A549 (cell line): ENCODE measurements at regions not wholly inside any gene's neighbourhood (a gene's known extent, or its start where the extent isn't known, plus 50 kb on each side); places are given as distances from the start of the nearest gene placed in this dataset.

Source experiments
- ATAC-seq, 2 experiments: fragments of 200-7000 bp in 1 of 2; fragments of >200 bp in 1 of 2; cut with Nextera tagmentation in 1 of 2; cut with Tn5 transposase in 1 of 2; 3 replicates each; pipeline versions ENCODE4 v1.8.0 to v1.9.1; 2018 to 2020; ENCODE audit warnings: mild to moderate bottlenecking in 1 of 2, moderate library complexity in 1 of 2
- CTCF ChIA-PET: fragments of 300-600 bp; sonication (Branson Sonifier 250); formaldehyde crosslinking; extraction: SDS; loops from one replicate; lab custom pipeline; 2021; ENCODE audit warnings: antibody characterized with exemption, inconsistent platforms; lab: Yijun Ruan, JAX
- POLR2A ChIA-PET: fragments of 350-600 bp; formaldehyde crosslinking; extraction: SDS; loops from one replicate; lab custom pipeline; 2021; ENCODE audit warnings: antibody characterized with exemption, inconsistent platforms; lab: Yijun Ruan, JAX
- DNase-seq, 2 experiments: peaks; one replicate each; pipeline versions ENCODE4 v3.0.0 to v3.0.0-alpha.2; 2011 to 2016; ENCODE audit warnings: low read depth in 1 of 2, low spot score in 1 of 2
- FAIRE-seq: peaks from 2 replicates; lab custom pipeline; 2011; peaks lifted over from hg19 to GRCh38; lab: Jason Lieb, UNC
- H3K27ac ChIP-seq, 2 experiments: fragments of >200 bp; sonication (Bioruptor Twin); formaldehyde crosslinking; 3 replicates each; pipeline ENCODE4 v1.5.1; 2016 to 2017
- H3K4me1 ChIP-seq: fragments of >200 bp; sonication (Bioruptor Twin); formaldehyde crosslinking; 3 replicates; pipeline ENCODE4 v1.6.1; 2016
- H3K4me2 ChIP-seq: fragments of >200 bp; sonication (Bioruptor Twin); formaldehyde crosslinking; 3 replicates; pipeline ENCODE4 v1.6.1; 2016
- H3K4me3 ChIP-seq: fragments of >200 bp; sonication (Bioruptor Twin); formaldehyde crosslinking; 3 replicates; pipeline ENCODE4 v1.5.1; 2016
- H3K9me3 ChIP-seq: fragments of >200 bp; sonication (Bioruptor Twin); formaldehyde crosslinking; 3 replicates; pipeline ENCODE4 v1.6.1; 2016
- ATOH8 ChIP-seq: fragments of 250-450 bp; sonication (Bioruptor Pico); IDR thresholded peaks from 2 replicates; pipeline ENCODE4 v1.5.0; 2020; ENCODE audit warnings: low read depth, mild to moderate bottlenecking, moderate library complexity
- BHLHE40 ChIP-seq: IDR thresholded peaks from 2 replicates; pipeline ENCODE4 v1.6.1; 2012; ENCODE audit warnings: low read depth, low read length, inconsistent platforms
- CEBPB ChIP-seq, 2 experiments: fragments of >200 bp in 1 of 2; sonication (Bioruptor Twin) in 1 of 2; formaldehyde crosslinking in 1 of 2; IDR thresholded peaks; 2 replicates each; pipeline ENCODE4 v1.6.1; 2012 to 2016
- CHD2 ChIP-seq: fragments of 150-350 bp; IDR thresholded peaks from 2 replicates; pipeline ENCODE4 v1.6.1; 2014; ENCODE audit warnings: low read length; ENCODE audit not compliant: partially characterized antibody
- E2F6 ChIP-seq: IDR thresholded peaks from 2 replicates; pipeline ENCODE4 v1.6.1; 2012; ENCODE audit warnings: low read depth, borderline replicate concordance
- FOSB ChIP-seq: fragments of 250-450 bp; sonication (Bioruptor Pico); IDR thresholded peaks from 2 replicates; pipeline ENCODE4 v1.5.0; 2020; ENCODE audit warnings: mild to moderate bottlenecking, moderate library complexity
- FOSL2 ChIP-seq, 2 experiments: fragments of 450-650 bp in 1 of 2; fragments of >200 bp in 1 of 2; sonication (Bioruptor Twin) in 1 of 2; formaldehyde crosslinking; IDR thresholded peaks; 2 replicates each; pipeline versions ENCODE4 v1.5.0 to v1.6.1; 2016 to 2020; ENCODE audit warnings: mild to moderate bottlenecking in 1 of 2, moderate library complexity in 1 of 2
- FOXS1 ChIP-seq: fragments of 250-450 bp; sonication (Bioruptor Pico); IDR thresholded peaks from 2 replicates; pipeline ENCODE4 v1.5.0; 2020; ENCODE audit warnings: mild to moderate bottlenecking, moderate library complexity
- GATA3 ChIP-seq: IDR thresholded peaks from 2 replicates; pipeline ENCODE4 v1.6.1; 2012; ENCODE audit warnings: borderline replicate concordance
- HES2 ChIP-seq: fragments of >200 bp; sonication (Bioruptor Twin); formaldehyde crosslinking; IDR thresholded peaks from 2 replicates; pipeline ENCODE4 v1.6.1; 2016
- HMGXB4 ChIP-seq: fragments of 250-450 bp; sonication (Bioruptor Pico); IDR thresholded peaks from 2 replicates; pipeline ENCODE4 v1.5.0; 2021; ENCODE audit warnings: mild to moderate bottlenecking, moderate library complexity, borderline replicate concordance
- KDM1A ChIP-seq: fragments of 200-600 bp; sonication (generic); IDR thresholded peaks from 2 replicates; pipeline ENCODE4 v1.6.1; 2016; ENCODE audit warnings: low read depth, mild to moderate bottlenecking
- MAFK ChIP-seq: fragments of 450-650 bp; IDR thresholded peaks from 2 replicates; pipeline ENCODE4 v1.6.1; 2014; ENCODE audit not compliant: partially characterized antibody
- NPAS2 ChIP-seq: fragments of 250-450 bp; sonication (Bioruptor Pico); IDR thresholded peaks from 2 replicates; pipeline ENCODE4 v1.8.0; 2022; ENCODE audit warnings: mild to moderate bottlenecking, moderate library complexity, borderline replicate concordance
- NR3C1 ChIP-seq: fragments of >200 bp; sonication (Bioruptor Twin); formaldehyde crosslinking; IDR thresholded peaks from 3 replicates; pipeline ENCODE4 v1.6.1; 2017
- PBX3 ChIP-seq: IDR thresholded peaks from 2 replicates; pipeline ENCODE4 v1.6.1; 2012
- PHF8 ChIP-seq: fragments of 200-600 bp; sonication (generic); IDR thresholded peaks from 2 replicates; pipeline ENCODE4 v1.6.1; 2016; ENCODE audit warnings: low read depth, mild to moderate bottlenecking, antibody characterized with exemption, moderate library complexity, borderline replicate concordance
- RAD21 ChIP-seq, 2 experiments: fragments of >200 bp in 1 of 2; sonication (Bioruptor Twin) in 1 of 2; formaldehyde crosslinking in 1 of 2; IDR thresholded peaks in 1 of 2; conservative IDR thresholded peaks in 1 of 2; 2 replicates in 1 of 2; 3 replicates in 1 of 2; pipeline ENCODE4 v1.6.1; 2012 to 2018; ENCODE audit warnings: inconsistent platforms in 1 of 2
- REST ChIP-seq: fragments of 200-600 bp; sonication (generic); IDR thresholded peaks from 2 replicates; pipeline ENCODE4 v1.6.1; 2016; ENCODE audit warnings: antibody characterized with exemption, mild to moderate bottlenecking, moderate library complexity
- RFX5 ChIP-seq: fragments of 450-650 bp; IDR thresholded peaks from 2 replicates; pipeline ENCODE4 v1.7.1; 2014; ENCODE audit warnings: antibody characterized with exemption, mild to moderate bottlenecking, moderate library complexity
- RNF2 ChIP-seq: fragments of 200-600 bp; sonication (generic); IDR thresholded peaks from 2 replicates; pipeline ENCODE4 v1.6.1; 2016; ENCODE audit warnings: low read depth, mild to moderate bottlenecking, antibody characterized with exemption, moderate library complexity, borderline replicate concordance
- SMC3 ChIP-seq: fragments of >200 bp; sonication (Bioruptor Twin); formaldehyde crosslinking; IDR thresholded peaks from 3 replicates; pipeline ENCODE4 v1.6.1; 2018; ENCODE audit warnings: inconsistent platforms
- TFCP2L1 ChIP-seq: fragments of 250-450 bp; sonication (Bioruptor Pico); IDR thresholded peaks from 2 replicates; pipeline ENCODE4 v1.5.0; 2021; ENCODE audit warnings: mild to moderate bottlenecking
- TP53 ChIP-seq: fragments of 250-450 bp; sonication (Bioruptor Pico); IDR thresholded peaks from 2 replicates; pipeline ENCODE4 v1.5.0; 2021; ENCODE audit warnings: mild to moderate bottlenecking, moderate library complexity
- USF2 ChIP-seq: fragments of 450-650 bp; IDR thresholded peaks from 2 replicates; pipeline ENCODE4 v1.6.1; 2014; ENCODE audit warnings: antibody characterized with exemption
- ZC3H11A ChIP-seq: fragments of 450-650 bp; IDR thresholded peaks from 2 replicates; pipeline ENCODE4 v1.6.1; 2014; ENCODE audit warnings: antibody characterized with exemption, mild to moderate bottlenecking
- ZFP36 ChIP-seq: fragments of 450-650 bp; IDR thresholded peaks from 2 replicates; pipeline ENCODE4 v1.6.1; 2014; ENCODE audit warnings: borderline replicate concordance; ENCODE audit not compliant: partially characterized antibody
- ZNF302 ChIP-seq: fragments of 250-450 bp; sonication (Bioruptor Pico); IDR thresholded peaks from 2 replicates; pipeline ENCODE4 v1.9.0; 2021; ENCODE audit warnings: inconsistent platforms, mild to moderate bottlenecking, moderate library complexity
- ZSCAN20 ChIP-seq: fragments of 250-450 bp; sonication (Bioruptor Pico); IDR thresholded peaks from 2 replicates; pipeline ENCODE4 v1.8.0; 2022; ENCODE audit warnings: mild to moderate bottlenecking, moderate library complexity
- WGBS: methylation state at CpG from one replicate; pipeline ENCODE4 v1.1.6; 2017; ENCODE audit errors: missing lambda C conversion rate; 5-methylcytosine and 5-hydroxymethylcytosine counted together

- CTCF ChIA-PET: interaction anchor here (0.7 to 1.4 kb wide), 3 partner anchors 13 to 405 kb away, joined by 3 read pairs; no protein-coding TSS in a partner anchor
- TF ChIP-seq NPAS2 (CRISPR knock-in tag): no peak
- TF ChIP-seq ZSCAN20 (CRISPR knock-in tag): no peak
- no peak for TF ChIP-seq ZC3H11A
- no peak for TF ChIP-seq RNF2
- TF ChIP-seq ZNF302: no peak
- TF ChIP-seq ZFP36: no peak
- TF ChIP-seq GATA3: no peak
- no peak for TF ChIP-seq HES2
- TF ChIP-seq CEBPB (IDR thresholded peaks at IDR 0.05): no peak
- no peak for TF ChIP-seq NR3C1
- no peak for TF ChIP-seq SMC3
- no peak for TF ChIP-seq FOXS1 (CRISPR knock-in tag)
- TF ChIP-seq PBX3: no peak
- TF ChIP-seq RFX5: no peak
- no peak for TF ChIP-seq ATOH8
- no peak for TF ChIP-seq FOSL2 (IDR thresholded peaks at IDR 0.05)
- TF ChIP-seq FOSL2 (CRISPR knock-in tag; IDR thresholded peaks at IDR 0.05): no peak
- no peak for TF ChIP-seq RAD21 (conservative IDR thresholded peaks at IDR 0.05 in 1 of 2, IDR thresholded peaks at IDR 0.05 in 1 of 2)
- no peak for TF ChIP-seq TFCP2L1 (CRISPR knock-in tag)
- Histone ChIP-seq H3K4me2 (no peak overlapping the region), H3K4me1 (peaks cover 28% of the 10 kb centered on the region), H3K27ac (no peak overlapping the region), H3K4me3 (no peak overlapping the region), H3K9me3 (no peaks in the 10 kb centered on the region)
- no peak for DNase-seq
- 88% methylated on average over 3 of the region's 3 CpGs for WGBS
- ATAC-seq: no peak
- POLR2A ChIA-PET: no interaction called here
- FAIRE-seq: no peak
Observed at GRCh38 chr6:165845493-165845892, 182.5 kb upstream of the PDE10A start.

GRCh38 chr6:165844801-165845364 lies 181.8 kb upstream of the PDE10A start:
- Histone ChIP-seq H3K4me3 (no peak overlapping the region), H3K9me3 (no peaks in the 10 kb centered on the region), H3K27ac (no peak overlapping the region), H3K4me2 (no peak overlapping the region), H3K4me1 (peaks cover 23% of the 10 kb centered on the region)
- FAIRE-seq: no peak
- ChIA-PET POLR2A (no interaction called here), CTCF (interaction anchor here (1.4 kb wide), 2 partner anchors 261 to 404 kb away, joined by 3 read pairs; no protein-coding TSS in a partner anchor)
- TF ChIP-seq FOSB (CRISPR knock-in tag): no peak
- no peak for TF ChIP-seq KDM1A
- no peak for TF ChIP-seq MAFK
- no peak for TF ChIP-seq RFX5
- no peak for TF ChIP-seq TP53 (CRISPR knock-in tag)
- TF ChIP-seq REST: no peak
- TF ChIP-seq HMGXB4 (CRISPR knock-in tag): no peak
- TF ChIP-seq E2F6: no peak
- no peak for TF ChIP-seq PHF8
- TF ChIP-seq USF2: no peak
- TF ChIP-seq NR3C1: no peak
- no peak for TF ChIP-seq RNF2
- TF ChIP-seq CHD2: no peak
- no peak for TF ChIP-seq BHLHE40
- WGBS: 75% methylated on average over 4 of the region's 4 CpGs
- ATAC-seq: no peak
- DNase-seq: no peak
